IPS DF 4.7 (cell line): ENCODE measurements at regions not wholly inside any gene's neighbourhood (a gene's known extent, or its start where the extent isn't known, plus 50 kb on each side); places are given as distances from the start of the nearest gene placed in this dataset.
"Not testable (repeated sequence)": the region's sequence is repeated elsewhere in the genome, so short reads cannot be mapped to it uniquely, and the experiment has no call there.

Experiments used
- DNase-seq: peaks from one replicate; pipeline ENCODE4 v3.0.0-alpha.2; 2013; ENCODE audit warnings: low spot score; ENCODE audit errors: extremely low read depth

DNA sequence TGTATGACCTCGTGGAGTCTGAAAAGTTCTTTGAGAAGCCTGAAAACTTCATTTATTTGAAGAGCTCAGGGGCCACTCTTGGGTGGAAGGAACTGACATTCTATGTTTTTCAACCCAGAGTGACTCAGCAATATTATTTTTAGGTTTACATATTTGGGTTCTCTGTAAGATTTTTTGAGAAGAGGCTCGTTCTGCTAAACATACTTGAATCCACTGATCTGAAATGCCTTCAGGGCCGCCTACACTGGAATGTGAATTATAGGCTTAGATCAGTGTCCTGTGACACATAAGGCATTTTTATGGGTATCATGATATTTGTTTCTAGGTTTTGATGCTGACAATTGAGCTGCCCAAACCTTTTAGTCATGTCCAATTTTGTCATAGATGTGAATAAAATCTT is 86.2 kb downstream of the PSAT1 start:
- DNase-seq = no peak

DNA sequence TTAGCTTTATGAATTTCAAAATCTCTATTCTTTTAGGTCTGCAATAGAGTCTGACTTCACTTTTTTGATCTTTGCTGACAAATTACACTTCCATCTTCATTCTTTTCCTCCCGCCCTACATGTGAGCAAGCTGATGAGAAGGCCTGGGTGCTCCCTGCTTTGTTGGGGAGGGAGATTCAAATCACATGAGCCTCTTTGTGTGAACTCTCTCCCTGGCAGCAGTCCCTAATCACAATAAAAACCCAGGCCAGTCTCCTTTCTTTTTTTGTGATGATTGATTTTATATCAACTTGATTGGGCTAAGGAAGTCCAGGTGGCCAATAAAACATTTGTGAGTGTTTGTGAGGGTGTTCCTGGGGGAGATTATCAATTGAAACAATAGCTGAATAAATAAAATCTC is 89.4 kb downstream of the PSAT1 start:
- no peak for DNase-seq

DNA sequence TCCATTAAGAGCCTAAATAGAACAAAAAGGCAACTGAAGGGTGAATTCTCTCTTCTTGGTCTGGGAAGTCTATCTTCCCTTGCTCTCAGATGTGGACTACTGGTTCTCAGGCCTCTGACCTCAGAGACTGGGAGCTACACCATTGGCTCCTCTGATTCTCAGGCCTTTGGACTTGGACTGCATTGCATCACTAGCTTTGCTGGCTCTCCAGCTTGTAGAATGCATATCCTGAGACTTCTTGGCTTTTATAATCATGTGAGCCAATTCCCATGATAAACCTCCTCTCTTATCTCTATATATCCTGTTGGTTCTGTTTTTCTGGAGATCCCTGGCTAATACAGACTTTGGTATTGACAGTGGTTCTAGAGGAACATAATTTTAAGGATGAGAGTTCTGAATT is 89.8 kb downstream of the PSAT1 start:
- DNase-seq = no peak

DNA sequence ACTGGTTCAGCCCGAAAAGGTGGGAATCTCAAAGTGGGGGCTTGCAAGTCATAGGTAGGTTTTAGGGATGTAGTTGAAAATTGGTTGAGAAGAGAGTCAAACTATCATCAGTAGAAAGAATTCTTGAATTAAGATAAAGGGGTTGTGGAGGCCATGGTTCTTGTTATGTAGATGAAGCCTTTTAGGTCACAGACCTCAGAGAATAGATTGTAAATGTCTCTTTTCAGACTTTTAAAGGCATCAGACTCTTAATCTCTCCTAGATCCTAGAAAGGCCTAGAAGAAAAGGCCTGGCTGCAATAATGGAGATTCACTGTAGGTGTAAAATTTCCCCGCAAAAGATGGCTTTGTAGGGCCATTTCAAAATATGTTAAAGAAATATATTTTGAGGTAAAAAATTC is 96.4 kb downstream of the PSAT1 start:
- peak; percentile 22 for DNase-seq

DNA sequence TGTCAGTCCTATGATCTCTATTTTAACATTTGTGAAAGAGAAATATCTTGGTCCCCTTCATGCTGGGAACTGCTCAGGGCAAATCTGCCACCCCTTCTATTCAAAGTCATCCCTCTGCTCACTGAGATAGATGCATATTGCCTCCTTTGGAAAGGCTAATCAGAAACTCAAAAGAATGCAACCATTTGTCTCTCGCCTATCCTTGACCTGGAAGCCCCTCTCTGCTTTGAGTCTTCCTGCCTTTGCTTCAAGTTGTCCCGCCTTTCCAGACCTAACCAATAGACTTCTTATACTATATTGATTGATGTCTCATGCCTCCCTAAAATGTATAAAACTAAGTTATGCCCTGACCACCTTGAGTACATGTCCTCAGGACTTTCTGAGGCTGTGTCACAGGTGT is 97.0 kb downstream of the PSAT1 start:
- DNase-seq = no peak

DNA sequence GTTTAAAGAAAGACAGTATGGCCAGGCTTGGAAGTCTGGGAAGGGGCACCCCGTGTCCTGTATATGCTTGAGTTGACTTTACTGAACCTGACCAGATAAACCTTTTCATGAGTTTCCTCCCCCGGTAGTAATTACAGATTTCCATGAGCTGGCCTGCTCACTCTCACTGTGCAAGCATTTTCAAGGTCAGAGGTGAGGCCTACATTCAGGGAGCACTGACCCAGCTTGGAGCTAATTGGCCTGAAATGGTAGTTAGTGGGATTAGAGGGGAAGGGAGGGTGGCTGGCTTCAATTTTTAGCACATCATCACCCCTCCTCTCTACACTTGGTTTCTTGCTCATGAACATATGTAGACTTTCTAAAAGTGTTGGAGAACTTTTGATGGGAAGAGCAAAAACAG is 99.2 kb downstream of the PSAT1 start:
- DNase-seq = no peak

DNA sequence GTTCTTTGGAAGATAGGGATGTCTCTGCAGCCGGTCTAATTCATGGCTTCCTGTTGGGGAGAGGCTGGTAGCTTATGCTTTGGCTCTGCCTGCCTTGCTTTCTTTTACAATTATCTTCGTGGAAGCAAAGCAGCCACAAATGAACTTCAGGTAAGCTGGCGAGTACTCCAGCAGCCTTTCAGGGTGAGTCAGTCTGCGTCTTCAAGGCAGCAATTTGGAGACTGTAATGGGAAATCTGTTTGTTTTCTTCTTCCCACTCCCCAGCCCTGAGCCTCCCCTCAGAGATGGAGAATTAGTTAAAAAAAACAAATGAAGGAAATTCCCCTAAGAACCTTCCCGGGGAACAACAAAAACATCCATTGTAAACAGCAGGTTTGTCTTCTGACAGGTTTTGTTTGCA is 100.1 kb downstream of the PSAT1 start:
- DNase-seq = no peak

DNA sequence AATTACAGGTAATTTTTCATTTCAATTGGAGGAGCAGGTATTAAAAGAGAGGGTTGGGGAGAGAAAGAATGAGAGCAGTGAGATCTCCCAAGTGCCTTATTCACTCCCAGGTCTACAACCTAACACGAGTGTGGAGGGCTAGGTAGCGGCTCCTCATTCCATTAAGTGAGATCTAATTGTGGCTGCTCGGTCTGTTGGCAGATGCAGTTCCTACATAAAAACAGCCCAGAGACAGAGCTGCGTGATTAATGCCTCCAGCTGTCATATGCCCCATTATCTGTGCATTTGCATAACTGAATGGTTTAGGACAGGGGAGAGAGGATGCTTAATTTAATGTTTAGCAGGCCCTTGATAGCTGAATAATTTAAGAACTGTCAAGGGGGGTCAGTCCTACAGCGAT is 100.5 kb downstream of the PSAT1 start:
- DNase-seq = no peak

DNA sequence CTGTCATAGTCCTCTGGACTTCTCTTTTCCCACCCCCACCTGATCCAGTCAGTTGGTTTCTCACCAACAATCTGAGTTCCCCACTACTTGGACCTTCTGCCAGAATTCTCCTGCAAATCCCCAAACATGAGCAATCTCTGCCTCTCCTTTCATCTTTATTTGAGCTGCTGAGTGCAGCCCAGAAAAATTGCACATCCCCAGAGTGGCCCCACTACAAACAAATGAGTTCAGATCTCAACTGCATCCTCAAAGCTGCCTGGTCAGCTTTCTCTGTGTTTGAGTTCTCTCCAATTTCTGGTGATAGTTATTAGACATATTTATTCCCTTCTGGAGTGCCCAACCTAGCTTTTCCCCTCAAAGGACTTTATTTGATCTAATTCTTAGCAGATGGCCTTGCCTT is 102.2 kb downstream of the PSAT1 start:
- DNase-seq = no peak

DNA sequence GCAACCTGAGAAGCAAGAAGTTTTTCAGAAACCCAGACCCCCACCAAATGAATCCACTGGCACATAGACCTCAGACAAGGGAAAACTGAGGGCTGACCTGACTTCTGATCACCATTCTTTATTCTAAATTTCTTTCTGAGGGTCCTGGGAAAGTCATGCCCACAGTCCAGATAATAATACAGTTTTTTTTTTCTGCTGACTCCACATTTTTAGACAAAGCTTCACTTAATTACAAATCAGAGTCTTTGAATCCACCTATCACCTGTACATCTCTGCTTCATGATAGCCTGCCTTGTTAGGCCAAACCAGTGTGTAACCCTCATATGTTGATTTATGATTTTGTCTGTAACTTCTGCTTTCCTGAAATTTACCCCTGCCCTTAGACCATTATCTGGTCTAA is 103.6 kb downstream of the PSAT1 start:
- DNase-seq = no peak

DNA sequence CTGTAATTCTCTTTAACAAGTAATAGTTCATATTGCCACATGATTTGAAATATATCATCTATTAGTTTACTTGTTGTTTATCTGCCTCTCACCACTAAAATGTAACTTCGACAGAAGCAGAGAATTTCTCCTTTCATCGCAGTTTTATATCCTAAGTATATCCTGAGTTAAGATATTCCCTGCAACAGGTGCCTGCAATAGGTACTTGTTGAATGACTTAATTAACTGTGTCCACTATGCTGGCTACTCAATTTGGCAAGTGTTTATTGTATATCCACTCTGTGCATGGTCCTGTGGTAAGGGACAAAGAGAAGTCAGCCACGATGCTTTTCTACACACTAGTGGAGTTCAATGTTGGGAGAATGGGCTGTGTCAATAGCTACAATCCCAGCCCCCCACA is 108.5 kb downstream of the PSAT1 start:
- DNase-seq = no peak

DNA sequence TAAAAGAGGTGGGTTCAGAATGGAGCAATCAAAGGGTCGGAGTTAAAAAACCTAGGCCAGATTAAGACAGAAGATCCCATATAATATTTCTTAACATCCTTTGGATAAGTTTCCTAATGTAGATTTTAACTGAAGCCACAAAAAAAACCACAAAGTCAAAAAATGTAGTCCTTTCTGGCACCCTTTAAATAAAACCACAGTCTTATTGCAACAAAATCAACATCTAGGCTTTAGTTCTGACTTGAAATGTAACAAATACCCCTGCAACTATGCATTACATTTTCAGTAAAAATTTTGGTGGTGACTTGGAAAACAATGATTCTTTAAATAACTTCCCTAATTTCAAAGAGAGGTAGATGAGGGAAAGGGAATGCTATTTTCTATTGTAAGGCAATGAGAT is 109.2 kb downstream of the PSAT1 start:
- no peak for DNase-seq

DNA sequence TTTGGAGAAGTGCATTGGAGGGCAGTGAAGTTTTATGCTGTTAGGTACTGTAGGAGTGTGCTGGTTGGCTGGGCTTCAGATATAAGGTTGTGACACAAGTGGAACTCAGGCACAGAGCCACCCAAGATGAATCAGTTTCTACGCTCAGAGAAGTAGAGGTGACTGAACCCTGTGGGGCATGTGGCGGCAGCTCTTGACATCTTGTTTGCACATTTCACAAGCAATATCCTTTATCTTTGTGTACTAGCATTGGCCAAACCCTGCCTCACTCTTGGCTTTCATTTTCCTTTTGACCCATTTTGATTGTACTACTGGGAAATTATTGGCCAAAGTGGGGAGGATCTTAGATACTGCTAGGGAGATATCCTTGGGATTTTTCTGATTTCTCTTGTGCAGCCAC is 110.0 kb downstream of the PSAT1 start:
- DNase-seq = no peak

DNA sequence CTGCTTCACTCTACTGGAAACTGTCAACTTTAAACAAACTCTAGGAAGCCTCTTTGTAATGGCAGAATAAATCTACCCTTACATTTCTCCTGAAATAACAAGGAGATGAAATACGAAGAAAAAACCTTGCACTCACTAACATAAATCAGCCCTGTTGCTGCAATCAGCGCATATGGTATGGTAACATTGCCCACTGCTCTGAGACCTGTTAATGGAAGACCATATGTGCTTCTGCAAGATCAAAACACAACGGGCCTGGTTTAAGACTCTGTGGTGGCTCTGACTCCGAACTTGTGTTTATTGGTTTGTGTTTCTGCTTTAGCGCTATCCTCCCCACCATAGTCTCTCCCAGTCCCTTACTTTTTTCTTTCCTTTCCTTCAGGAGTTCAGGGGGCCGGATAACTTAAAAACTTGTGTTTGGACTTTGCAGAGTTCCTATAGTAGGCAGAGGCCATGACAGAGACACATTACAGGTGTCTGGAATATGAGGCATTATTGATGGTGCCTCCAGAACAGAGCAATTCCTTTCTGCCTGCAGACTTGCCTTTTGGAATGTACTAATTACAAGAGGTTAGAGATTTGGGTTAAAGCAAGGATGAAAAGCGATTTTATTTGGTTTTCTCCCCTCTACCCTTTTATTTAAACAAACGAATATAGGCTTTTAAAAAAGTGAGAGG is 110.8 kb downstream of the PSAT1 start:
- DNase-seq = no peak

DNA sequence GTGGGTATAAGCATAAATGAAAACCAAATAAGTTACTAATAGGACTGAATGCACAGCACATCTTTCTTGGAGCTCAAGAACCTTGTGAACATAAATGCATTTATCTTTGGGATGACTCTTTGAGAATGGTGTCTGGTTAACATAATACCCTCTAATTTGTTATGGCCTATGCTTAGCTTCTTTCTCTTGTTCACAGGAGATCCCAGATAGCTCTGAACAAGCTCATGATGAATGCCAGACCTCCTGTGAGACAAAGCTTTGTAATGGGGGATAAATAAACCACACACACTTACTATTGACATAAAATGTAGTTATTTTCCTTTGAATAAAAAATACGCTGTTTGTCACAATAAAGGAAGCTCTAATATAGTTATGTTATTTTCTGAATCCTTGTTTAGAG is 111.5 kb downstream of the PSAT1 start:
- no peak for DNase-seq

DNA sequence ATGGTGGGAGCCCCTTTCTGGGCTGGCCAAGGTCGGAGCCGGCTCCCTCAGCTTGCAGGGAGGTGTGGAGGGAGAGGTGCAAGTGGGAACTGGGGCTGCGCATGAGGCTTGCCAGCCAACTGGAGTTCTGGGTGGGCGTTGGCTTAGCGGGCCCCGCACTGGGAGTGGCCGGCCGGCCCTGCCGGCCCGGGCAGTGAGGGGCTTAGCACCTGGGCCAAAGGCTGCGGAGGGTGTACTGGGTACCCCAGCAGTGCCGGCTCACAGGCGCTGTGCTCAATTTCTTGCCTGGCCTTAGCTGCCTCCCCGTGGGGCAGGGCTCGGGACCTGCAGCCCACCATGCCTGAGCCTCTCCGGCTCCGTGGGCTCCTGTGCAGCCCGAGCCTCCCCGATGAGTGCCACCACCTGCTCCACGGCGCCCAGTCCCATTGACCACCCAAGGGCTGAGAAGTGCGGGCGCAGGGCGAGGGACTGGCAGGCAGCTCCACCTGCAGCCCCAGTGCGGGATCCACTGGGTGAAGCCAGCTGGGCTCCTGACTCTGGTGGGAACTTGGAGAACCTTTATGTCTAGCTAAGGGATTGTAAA is 113.1 kb downstream of the PSAT1 start:
- not testable (repeated sequence) for DNase-seq

DNA sequence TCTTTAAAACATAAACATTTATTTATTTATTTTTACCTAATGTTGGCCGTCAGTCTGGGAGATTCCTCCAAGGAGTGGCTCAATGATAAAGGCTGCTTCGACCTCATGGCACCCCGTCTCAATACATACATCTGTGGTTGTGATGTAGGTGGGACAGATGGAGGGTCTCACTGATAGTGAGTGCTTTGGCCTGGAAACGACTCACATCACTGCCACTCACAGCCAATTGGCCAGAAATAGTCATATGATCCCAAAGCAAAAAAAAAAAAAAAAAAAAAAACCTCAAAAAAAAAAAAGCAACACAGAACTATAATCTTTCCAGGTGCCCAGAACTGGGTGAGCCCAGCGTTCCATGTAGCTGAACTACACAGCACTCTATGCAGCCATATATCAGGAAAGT is 125.4 kb downstream of the PSAT1 start:
- no peak for DNase-seq

DNA sequence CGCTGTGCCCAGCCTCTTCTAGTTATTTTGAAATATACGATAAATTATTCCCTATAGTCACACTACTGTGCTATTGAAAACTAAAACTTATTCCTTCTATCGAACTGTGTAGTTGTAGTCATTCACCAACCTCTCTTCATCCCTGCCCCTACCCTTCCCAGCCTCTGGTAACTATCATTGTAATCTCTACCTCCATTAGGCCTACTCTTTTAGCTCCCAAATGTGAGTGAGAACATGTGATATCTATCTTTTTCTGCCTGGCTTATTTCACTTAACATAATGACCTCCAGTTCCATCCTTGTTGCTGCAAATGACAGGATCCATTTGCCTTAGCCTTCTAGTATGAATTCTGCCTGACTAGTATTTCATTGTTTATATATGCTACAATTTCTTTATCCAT is 127.4 kb downstream of the PSAT1 start:
- DNase-seq = no peak

DNA sequence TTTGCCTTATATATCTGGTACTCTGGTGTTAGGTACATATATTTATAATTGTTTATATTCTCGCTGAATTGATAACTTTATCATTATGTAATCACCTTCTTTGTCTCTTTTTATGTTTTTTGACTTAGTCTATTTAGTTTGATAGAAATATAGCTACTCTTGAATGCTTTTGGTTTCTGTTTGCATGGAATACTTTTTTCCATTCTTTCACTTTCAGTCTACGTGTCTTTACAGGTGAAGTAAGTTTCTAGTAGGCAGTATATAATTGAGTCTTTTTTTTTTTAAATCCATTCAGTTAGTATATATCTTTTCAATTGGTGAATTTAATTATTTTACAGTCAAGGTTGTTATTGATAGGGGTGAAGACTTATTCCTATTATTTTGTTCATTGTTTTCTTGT is 131.7 kb downstream of the PSAT1 start:
- DNase-seq = no peak

DNA sequence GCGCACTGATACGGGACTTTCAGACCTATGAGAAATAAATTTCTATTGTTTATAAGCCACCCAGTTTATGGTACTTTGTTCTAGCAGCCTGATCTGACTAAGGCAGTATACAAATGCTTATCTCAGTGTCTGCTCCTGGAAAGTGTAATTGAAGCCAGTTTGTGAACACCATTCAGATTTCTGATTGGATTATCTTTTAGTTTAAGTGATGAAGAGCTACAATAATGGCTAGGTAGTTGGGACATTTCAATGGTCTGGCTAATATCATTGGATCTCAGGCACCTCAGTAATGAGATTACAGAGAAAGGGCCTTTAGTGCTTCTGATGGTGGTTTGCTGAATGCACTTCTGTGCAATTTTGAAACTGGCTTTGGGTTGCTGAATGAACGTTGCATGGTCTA is 133.5 kb downstream of the PSAT1 start:
- no peak for DNase-seq

DNA sequence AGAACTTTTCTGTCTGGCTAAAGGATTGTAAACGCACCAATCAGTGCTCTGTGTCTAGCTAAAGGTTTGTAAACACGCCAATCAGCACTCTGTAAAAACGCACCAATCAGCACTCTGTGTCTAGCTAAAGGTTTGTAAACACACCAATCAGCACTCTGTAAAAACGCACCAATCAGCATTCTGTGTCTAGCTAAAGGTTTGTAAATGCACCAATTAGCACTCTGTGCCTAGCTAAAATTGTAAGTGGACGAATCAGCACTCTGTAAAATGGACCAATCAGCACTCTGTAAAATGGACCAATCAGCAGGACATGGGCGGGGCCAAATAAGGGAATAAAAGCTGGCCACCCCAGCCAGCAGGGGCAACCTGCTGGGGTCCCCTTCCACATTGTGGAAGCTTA is 134.1 kb downstream of the PSAT1 start:
- not testable (repeated sequence) for DNase-seq

DNA sequence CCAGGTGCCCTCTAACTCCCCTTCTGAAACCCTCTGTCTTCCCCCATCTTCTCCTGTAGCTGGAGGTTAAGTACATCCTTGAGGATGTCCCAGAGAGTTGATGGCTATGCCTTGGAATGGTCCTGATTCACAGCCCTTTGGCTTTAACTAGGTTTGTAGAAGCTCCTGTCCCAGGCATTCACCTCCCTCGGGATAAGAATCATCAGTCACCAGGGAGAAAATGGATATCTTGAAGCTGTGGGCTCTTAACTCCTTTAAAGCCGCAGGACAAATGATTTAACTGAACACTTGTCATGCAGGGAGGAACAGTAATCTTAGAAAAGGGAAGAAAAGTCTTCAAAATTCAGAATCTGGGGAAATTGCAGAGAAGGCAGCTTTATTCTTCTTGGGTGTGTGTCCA is 139.9 kb downstream of the PSAT1 start:
- no peak for DNase-seq

DNA sequence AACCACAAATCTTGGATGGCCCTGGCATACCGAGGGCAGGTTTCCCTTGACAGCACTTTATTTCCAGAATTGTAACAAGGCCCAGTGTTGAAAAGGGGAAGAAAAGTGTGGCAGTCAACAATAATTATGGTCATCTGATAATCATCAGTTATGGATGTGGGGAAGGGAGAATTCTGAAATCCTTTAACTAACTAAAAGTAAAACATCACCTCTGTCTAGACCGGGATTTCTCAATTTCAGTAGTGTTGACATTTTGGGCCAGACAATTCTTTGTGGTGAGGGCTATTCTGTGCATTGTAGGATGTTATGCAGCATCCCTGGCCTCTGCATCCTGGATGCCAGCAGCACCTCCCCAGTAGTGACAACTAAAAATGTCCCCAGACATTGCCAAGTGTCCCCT is 140.4 kb downstream of the PSAT1 start:
- DNase-seq = no peak

DNA sequence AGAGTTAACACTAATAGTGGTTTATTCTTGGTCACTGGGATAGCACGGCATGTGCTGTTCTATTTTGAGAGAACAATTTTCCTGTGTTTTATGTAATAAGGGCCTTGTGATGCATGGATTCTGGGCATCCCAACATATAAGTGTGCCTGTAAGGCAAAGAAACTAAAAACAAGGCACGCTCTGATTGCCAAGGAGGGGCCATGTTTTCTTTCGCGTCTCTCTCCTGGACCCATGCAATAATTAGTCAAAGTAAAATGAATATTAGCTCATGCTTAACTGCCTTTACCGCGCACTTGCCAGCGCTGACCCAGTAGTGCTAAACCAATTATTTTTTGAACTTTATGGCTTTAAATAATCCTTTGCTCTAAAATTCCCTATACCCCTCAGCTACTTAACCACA is 140.9 kb downstream of the PSAT1 start:
- DNase-seq = no peak
